OCI-LY7 (cell line): ENCODE measurements at regions not wholly inside any gene's neighbourhood (a gene's known extent, or its start where the extent isn't known, plus 50 kb on each side); places are given as distances from the start of the nearest gene placed in this dataset.

Source experiments
- BruUV-seq: library from RNA; stranded (reverse); fragments of 400-500 nt; replicated peaks from 2 replicates; lab custom pipeline; 2021; lab: Mats Ljungman, UMichigan
- CTCF ChIA-PET: fragments of 300-600 bp; sonication (Branson Sonifier 250); formaldehyde crosslinking; loops from one replicate; lab custom pipeline; 2022; ENCODE audit warnings: antibody characterized with exemption; ENCODE audit not compliant: unreplicated experiment; lab: Charles Lee
- POLR2A ChIA-PET: fragments of 300-600 bp; sonication (Branson Sonifier 250); formaldehyde crosslinking; loops from one replicate; lab custom pipeline; 2022; ENCODE audit warnings: antibody characterized with exemption; lab: Charles Lee
- DNase-seq: peaks from one replicate; pipeline ENCODE4 v3.0.0-alpha.2; 2015; ENCODE audit warnings: low spot score
- H2AFZ ChIP-seq: fragments of 200-600 bp; sonication (generic), shearing (Covaris generic); 2 replicates; pipeline ENCODE4 v1.6.1; 2014; ENCODE audit warnings: mild to moderate bottlenecking, antibody characterized with exemption, low read length, moderate library complexity
- H3K27ac ChIP-seq: fragments of 200-600 bp; sonication (generic); 2 replicates; pipeline ENCODE4 v1.5.1; 2014; ENCODE audit warnings: mixed run types, low read depth, mild to moderate bottlenecking, moderate library complexity, low read length, inconsistent platforms; ENCODE audit not compliant: poor library complexity, severe bottlenecking
- H3K36me3 ChIP-seq: fragments of 200-600 bp; sonication (generic); 2 replicates; pipeline ENCODE4 v1.6.1; 2014; ENCODE audit warnings: mild to moderate bottlenecking, antibody characterized with exemption, low read length, moderate library complexity, mixed read lengths; ENCODE audit not compliant: insufficient read depth
- H3K4me1 ChIP-seq: fragments of 200-600 bp; sonication (generic); 2 replicates; pipeline ENCODE4 v1.5.1; 2014; ENCODE audit warnings: mild to moderate bottlenecking, low read length; ENCODE audit not compliant: insufficient read depth, poor library complexity, severe bottlenecking
- H3K4me2 ChIP-seq: fragments of 200-600 bp; sonication (generic); 2 replicates; pipeline ENCODE4 v1.6.1; 2014; ENCODE audit warnings: mild to moderate bottlenecking, low read length
- H3K4me3 ChIP-seq: fragments of 200-600 bp; sonication (generic); 2 replicates; pipeline ENCODE4 v1.5.1; 2014; ENCODE audit warnings: mild to moderate bottlenecking, low read depth, low read length; ENCODE audit not compliant: poor library complexity, severe bottlenecking
- H3K79me2 ChIP-seq: fragments of 200-600 bp; sonication (generic); 2 replicates; pipeline ENCODE4 v1.6.1; 2016; ENCODE audit warnings: low read depth, mild to moderate bottlenecking, low read length, moderate library complexity, mixed read lengths; ENCODE audit not compliant: insufficient read depth
- H3K9me2 ChIP-seq: fragments of 200-600 bp; sonication (generic); 2 replicates; pipeline ENCODE4 v1.6.1; 2016; ENCODE audit warnings: mild to moderate bottlenecking, low read length, mixed read lengths; ENCODE audit not compliant: insufficient read depth
- H3K9me3 ChIP-seq: fragments of 200-600 bp; sonication (generic); 2 replicates; pipeline ENCODE4 v1.6.1; 2014; ENCODE audit warnings: mild to moderate bottlenecking, mixed run types, low read length, mixed read lengths
- H4K20me1 ChIP-seq: fragments of 200-600 bp; sonication (generic); 2 replicates; pipeline ENCODE4 v1.6.1; 2014; ENCODE audit warnings: mild to moderate bottlenecking, antibody characterized with exemption, low read length, moderate library complexity, mixed read lengths; ENCODE audit not compliant: insufficient read depth
- EZH2phosphoT487 ChIP-seq: fragments of 200-600 bp; sonication (generic); IDR thresholded peaks from 2 replicates; pipeline ENCODE4 v1.6.1; 2018; ENCODE audit warnings: low read depth, borderline replicate concordance, mild to moderate bottlenecking, mixed run types, antibody characterized with exemption, low read length, moderate library complexity, mixed read lengths
- intact Hi-C: fragments of 100-400 bp; cut with micrococcal nuclease; formaldehyde crosslinking; loops from one replicate; pipeline ENCODE4 v1.10.0; 2022; ENCODE audit not compliant: unreplicated experiment
- TF ChIP-seq, protein P1 (sequence below): fragments of 200-600 bp; sonication (generic); conservative IDR thresholded peaks from 2 replicates; pipeline ENCODE4 v1.5.1; 2014; ENCODE audit warnings: mild to moderate bottlenecking, antibody characterized with exemption, low read length, moderate library complexity, mixed read lengths

GRCh38 chr17:74024871-74025531 lies 178.5 kb upstream of the RPL38 start:
- POLR2A ChIA-PET, result no interaction called here

DNA sequence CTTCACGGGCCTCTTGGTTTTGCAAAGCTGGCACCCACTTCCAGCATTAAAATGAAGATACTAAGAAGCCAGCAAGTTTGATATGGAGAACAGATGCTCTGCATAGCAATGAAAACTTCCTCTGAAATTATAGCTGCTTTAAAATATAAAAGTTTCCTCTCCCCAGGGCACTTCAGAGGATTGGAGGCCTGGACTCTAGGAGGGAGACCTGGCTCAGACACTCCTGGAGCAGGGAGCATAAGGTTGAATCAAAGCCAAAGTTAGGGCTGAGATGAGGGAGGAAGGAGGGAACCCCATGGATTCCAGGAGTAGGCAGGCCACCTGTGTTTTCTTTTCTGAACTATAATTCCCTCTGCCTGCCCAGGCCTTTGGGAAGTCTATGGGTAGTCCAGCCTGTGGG lies 176.0 kb upstream of the RPL38 start:
- DNase-seq, result no peak
- Histone ChIP-seq H3K27ac (no peak overlapping the region), H3K4me3 (no peak overlapping the region), H3K4me2 (no peak overlapping the region), H3K79me2 (no peaks in the 10 kb centered on the region), H2AFZ (no peak overlapping the region), H3K9me3 (no peaks in the 10 kb centered on the region), H3K4me1 (no peaks in the 10 kb centered on the region), H3K9me2 (no peaks in the 10 kb centered on the region), H3K36me3 (no peaks in the 10 kb centered on the region), H4K20me1 (no peaks in the 10 kb centered on the region)
- no TSS peak for BruUV-seq
- POLR2A ChIA-PET, result interaction anchor here (1.3 kb wide), 1 partner anchor 9 kb away, joined by 5 read pairs; no protein-coding TSS in a partner anchor
- intact Hi-C loops, result no loop called here
- no peak for TF ChIP-seq EZH2phosphoT487
- CTCF ChIA-PET, result no interaction called here

More at GRCh38 chr17:74024871-74025531, 178.5 kb upstream of the RPL38 start:
- TF ChIP-seq EZH2phosphoT487, result no peak
- TF ChIP-seq, protein P1, sequence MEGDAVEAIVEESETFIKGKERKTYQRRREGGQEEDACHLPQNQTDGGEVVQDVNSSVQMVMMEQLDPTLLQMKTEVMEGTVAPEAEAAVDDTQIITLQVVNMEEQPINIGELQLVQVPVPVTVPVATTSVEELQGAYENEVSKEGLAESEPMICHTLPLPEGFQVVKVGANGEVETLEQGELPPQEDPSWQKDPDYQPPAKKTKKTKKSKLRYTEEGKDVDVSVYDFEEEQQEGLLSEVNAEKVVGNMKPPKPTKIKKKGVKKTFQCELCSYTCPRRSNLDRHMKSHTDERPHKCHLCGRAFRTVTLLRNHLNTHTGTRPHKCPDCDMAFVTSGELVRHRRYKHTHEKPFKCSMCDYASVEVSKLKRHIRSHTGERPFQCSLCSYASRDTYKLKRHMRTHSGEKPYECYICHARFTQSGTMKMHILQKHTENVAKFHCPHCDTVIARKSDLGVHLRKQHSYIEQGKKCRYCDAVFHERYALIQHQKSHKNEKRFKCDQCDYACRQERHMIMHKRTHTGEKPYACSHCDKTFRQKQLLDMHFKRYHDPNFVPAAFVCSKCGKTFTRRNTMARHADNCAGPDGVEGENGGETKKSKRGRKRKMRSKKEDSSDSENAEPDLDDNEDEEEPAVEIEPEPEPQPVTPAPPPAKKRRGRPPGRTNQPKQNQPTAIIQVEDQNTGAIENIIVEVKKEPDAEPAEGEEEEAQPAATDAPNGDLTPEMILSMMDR, result no peak
- Histone ChIP-seq H3K79me2 (no peaks in the 10 kb centered on the region), H2AFZ (no peak overlapping the region), H3K4me3 (no peak overlapping the region), H3K27ac (no peak overlapping the region), H3K9me2 (no peaks in the 10 kb centered on the region), H3K9me3 (no peaks in the 10 kb centered on the region), H3K36me3 (no peaks in the 10 kb centered on the region), H4K20me1 (no peaks in the 10 kb centered on the region), H3K4me2 (no peak overlapping the region), H3K4me1 (no peaks in the 10 kb centered on the region)
- BruUV-seq, result no TSS peak
- intact Hi-C loops, result no loop called here
- DNase-seq, result no peak
- CTCF ChIA-PET, result no interaction called here

- Histone ChIP-seq H2AFZ (no peak overlapping the region), H3K9me2 (no peaks in the 10 kb centered on the region), H3K79me2 (no peaks in the 10 kb centered on the region), H3K27ac (no peak overlapping the region), H3K4me3 (no peak overlapping the region), H4K20me1 (no peaks in the 10 kb centered on the region), H3K9me3 (no peaks in the 10 kb centered on the region), H3K4me2 (no peak overlapping the region), H3K4me1 (no peaks in the 10 kb centered on the region), H3K36me3 (no peaks in the 10 kb centered on the region)
- intact Hi-C loops, result no loop called here
- DNase-seq, result no peak
- ChIA-PET POLR2A (no interaction called here), CTCF (no interaction called here)
- TF ChIP-seq, protein P1, result no peak
- no peak for TF ChIP-seq EZH2phosphoT487
- BruUV-seq, result no TSS peak
These were observed 174.9 kb upstream of the RPL38 start for GRCh38 chr17:74028354-74029116.
